ENCODE measurements at regions not wholly inside any gene's neighbourhood (a gene's known extent, or its start where the extent isn't known, plus 50 kb on each side); places are given as distances from the start of the nearest gene placed in this dataset.

DNA sequence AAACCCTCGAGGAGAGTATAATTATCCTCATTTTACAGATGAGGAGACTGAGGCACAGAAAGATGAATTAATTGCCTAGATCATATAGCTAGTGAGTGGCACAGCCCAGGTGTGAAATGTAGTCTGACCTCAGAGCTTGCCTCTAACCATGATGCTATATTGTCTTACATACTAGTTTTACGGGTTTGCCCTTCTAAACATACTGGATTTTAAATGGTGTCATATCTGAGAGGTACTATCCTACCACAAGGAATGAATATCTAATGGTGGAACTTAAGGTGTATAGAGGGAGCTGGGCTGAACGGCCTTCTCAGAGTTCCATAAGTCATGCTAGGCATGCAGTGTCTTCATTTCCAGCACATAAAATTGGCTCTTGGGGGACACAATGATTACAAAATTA, 77.9 kb upstream of the EDEM3 start:
- no peak for TF ChIP-seq CTCF (IDR thresholded peaks at IDR 0.05)
- TF ChIP-seq EP300 (IDR thresholded peaks at IDR 0.05): no peak

Data from sigmoid colon (tissue), 4 donors.